ENCODE measurements at regions not wholly inside any gene's neighbourhood (a gene's known extent, or its start where the extent isn't known, plus 50 kb on each side); places are given as distances from the start of the nearest gene placed in this dataset.

GRCh38 chrX:57848857-57849256 is 61.4 kb downstream of the ZXDA start:
- DNase-seq (ENCODE audit: low read depth): no peak

- no peak for DNase-seq (ENCODE audit: low read depth)
These were observed 87.4 kb downstream of the ZXDA start for GRCh38 chrX:57822818-57823217.

DNA sequence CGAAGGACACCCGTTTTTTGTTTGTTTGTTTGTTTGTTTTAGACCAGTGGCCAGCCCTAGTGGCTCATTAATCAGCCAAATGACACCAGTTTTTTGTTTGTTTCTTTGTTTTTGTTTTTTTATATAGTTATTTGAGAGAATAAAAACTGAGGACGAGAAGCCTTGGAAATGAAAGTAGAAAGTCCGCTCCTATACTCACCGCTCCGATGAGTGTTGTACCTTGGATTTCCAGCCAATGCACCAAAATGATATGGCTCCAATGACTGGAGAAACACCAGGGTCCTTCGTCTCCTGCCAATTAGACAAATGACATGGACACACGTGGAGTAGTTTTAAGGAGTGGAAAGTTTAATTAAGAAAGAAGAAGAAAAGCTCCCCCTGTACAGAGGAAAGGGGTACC is 87.9 kb downstream of the ZXDA start:
- no peak for DNase-seq (ENCODE audit: low read depth)

DNA sequence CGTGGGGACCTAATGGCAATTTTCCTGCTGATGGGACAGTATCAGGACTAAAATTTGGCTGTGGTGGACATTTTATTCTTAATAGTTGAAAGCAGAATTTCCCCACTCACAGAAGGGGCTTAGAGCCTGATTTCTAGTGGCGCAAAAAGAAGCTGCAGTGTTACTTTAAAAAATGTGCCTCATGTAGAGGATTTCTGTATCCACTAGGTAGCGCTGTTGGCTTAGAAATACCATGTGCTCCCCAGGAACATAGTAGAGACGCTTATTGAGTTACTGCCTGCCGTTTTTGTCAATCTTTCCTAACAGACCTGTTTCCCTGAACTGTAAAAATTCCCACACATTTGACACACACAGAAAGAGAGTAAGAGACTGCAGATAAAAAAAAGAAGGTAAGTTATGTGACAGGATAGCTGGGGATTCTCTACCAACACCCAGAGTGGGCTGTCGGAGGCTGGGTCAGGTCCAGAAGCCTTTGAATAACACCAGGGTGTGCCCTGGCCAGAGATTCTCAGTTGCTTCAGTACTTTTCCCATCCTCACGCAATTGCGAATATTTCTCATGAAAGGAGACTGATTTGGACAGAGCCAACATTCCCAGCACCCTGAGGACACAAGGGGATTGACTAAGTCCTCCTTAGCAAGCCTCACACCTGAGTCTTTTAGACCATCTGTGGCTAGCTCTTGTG is 88.4 kb downstream of the ZXDA start:
- peak; percentile 46 for DNase-seq (ENCODE audit: low read depth)

GRCh38 chrX:57817302-57817701 is 93.0 kb downstream of the ZXDA start:
- no peak for DNase-seq (ENCODE audit: low read depth)

- DNase-seq (ENCODE audit: low read depth): no peak
These were observed 92.6 kb upstream of the NLRP2B start for GRCh38 chrX:57772637-57773036.

DNA sequence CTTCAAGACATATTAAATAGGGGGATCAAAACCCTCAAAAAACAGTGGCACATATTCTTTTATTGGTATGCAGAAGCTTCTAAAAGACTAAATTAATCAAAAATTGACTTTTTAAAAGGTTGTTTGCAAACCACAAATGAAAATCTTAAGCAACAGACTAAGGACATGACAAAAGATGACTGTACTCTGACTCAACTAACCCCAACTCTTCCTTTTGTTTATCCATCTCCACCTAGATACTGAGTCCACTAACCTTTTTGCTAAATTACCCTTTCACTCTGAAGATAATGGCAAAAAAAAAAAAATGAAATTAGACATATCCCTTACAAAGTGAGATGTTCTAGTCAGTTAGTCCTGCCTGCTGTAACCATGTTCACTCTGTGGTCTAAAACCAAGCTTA is 91.6 kb upstream of the NLRP2B start:
- no peak for DNase-seq (ENCODE audit: low read depth)

DNA sequence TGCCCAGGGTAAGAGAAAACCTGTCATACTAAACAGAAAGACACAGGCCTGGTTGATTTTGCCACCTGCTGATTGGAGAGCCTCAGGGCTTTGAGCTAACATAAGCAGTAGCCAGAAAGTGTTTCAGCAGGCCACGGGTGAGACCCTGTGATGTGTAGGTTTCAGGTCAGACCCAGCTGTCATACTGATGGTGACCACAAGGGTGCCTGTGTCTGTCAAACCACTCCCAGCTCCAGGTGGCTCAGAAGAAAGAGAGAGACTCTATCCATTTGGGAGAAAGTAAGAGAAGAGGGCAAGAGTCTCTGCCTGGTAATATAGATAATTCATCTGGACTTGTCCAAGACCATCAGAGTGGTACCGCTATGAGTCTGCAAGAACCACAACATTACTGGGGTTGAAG is 72.8 kb upstream of the NLRP2B start:
- no peak for DNase-seq (ENCODE audit: low read depth)

DNA sequence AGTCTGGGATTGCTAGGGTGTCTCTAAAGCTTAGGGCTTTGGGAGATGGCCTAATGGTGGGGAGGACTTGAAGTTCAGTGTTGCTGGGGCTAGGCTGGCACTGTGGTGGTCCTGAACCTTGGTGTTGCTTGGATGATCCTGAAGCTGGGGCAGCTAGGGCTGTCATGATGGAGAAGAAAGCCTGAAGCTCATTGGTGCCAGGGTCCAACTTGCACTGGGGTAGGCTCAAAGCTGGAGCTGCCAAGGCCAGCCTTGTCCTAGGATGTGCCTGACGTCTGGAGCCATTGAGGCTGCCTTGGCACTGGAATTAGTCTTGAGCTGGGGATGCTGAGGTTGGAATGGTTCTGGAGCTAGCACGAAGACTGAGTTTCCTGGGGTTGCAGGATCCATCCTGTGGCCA is 61.0 kb upstream of the NLRP2B start:
- DNase-seq (ENCODE audit: low read depth): no peak

- DNase-seq (ENCODE audit: low read depth): no peak
These were observed 57.8 kb upstream of the NLRP2B start for GRCh38 chrX:57737881-57738280.
